WTC11 (cell line): ENCODE measurements at regions not wholly inside any gene's neighbourhood (a gene's known extent, or its start where the extent isn't known, plus 50 kb on each side); places are given as distances from the start of the nearest gene placed in this dataset.

Experiments used
- ATAC-seq: fragments of 200-7000 bp; cut with Tn5 transposase; 2 replicates; pipeline ENCODE4 v1.10.0; 2021; ENCODE audit warnings: mild to moderate bottlenecking, moderate library complexity
- CTCF ChIA-PET: fragments of 300-600 bp; sonication (Branson Sonifier 250); formaldehyde crosslinking; loops from one replicate; lab custom pipeline; 2021; ENCODE audit warnings: antibody characterized with exemption; lab: Charles Lee
- POLR2A ChIA-PET: fragments of 350-600 bp; sonication (Branson Sonifier 250); formaldehyde crosslinking; loops from one replicate; lab custom pipeline; 2021; ENCODE audit warnings: antibody characterized with exemption; lab: Charles Lee
- DNase-seq: peaks from one replicate; pipeline ENCODE4 v3.0.0; 2021; ENCODE audit warnings: low spot score
- H3K27ac Mint-ChIP-seq: 2 replicates; pipeline ENCODE4 v1.8.0; 2021; ENCODE audit warnings: mixed read lengths
- H3K27me3 Mint-ChIP-seq: 2 replicates; pipeline ENCODE4 v1.8.0; 2021; ENCODE audit warnings: low read depth, mild to moderate bottlenecking, moderate library complexity, mixed read lengths
- H3K36me3 Mint-ChIP-seq: 2 replicates; pipeline ENCODE4 v1.8.0; 2021; ENCODE audit warnings: mixed read lengths
- H3K4me1 Mint-ChIP-seq: 2 replicates; pipeline ENCODE4 v1.8.0; 2022; ENCODE audit warnings: mixed read lengths
- H3K4me3 Mint-ChIP-seq: 2 replicates; pipeline ENCODE4 v1.8.0; 2021; ENCODE audit warnings: mild to moderate bottlenecking, moderate library complexity, mixed read lengths
- H3K9me3 Mint-ChIP-seq: 2 replicates; pipeline ENCODE4 v1.8.0; 2021; ENCODE audit warnings: mixed read lengths
- FOXP1 ChIP-seq: sonication (generic); formaldehyde crosslinking; IDR thresholded peaks from 2 replicates; pipeline ENCODE4 v1.8.0; 2022; ENCODE audit warnings: missing genetic modification reagents, mild to moderate bottlenecking, moderate library complexity, borderline replicate concordance
- JAZF1 ChIP-seq: fragments of 250-450 bp; sonication (Bioruptor Pico); IDR thresholded peaks from 2 replicates; pipeline ENCODE4 v1.9.0; 2021; ENCODE audit warnings: moderate library complexity, mild to moderate bottlenecking, inconsistent platforms
- MAX ChIP-seq: sonication (generic); formaldehyde crosslinking; IDR thresholded peaks from 2 replicates; pipeline ENCODE4 v1.8.0; 2022; ENCODE audit warnings: mild to moderate bottlenecking, missing genetic modification reagents
- MLX ChIP-seq: sonication (generic); formaldehyde crosslinking; IDR thresholded peaks from 2 replicates; pipeline ENCODE4 v1.8.1; 2023; ENCODE audit warnings: mild to moderate bottlenecking, missing genetic modification reagents, moderate library complexity
- MYBL2 ChIP-seq: sonication (generic); formaldehyde crosslinking; IDR thresholded peaks from 2 replicates; pipeline ENCODE4 v1.8.1; 2023; ENCODE audit warnings: mild to moderate bottlenecking, moderate library complexity, missing genetic modification reagents
- NR3C1 ChIP-seq: sonication (generic); formaldehyde crosslinking; conservative IDR thresholded peaks from 2 replicates; pipeline ENCODE4 v1.8.1; 2023; ENCODE audit warnings: low read depth, mild to moderate bottlenecking, missing genetic modification reagents
- SMAD4 ChIP-seq: sonication (generic); formaldehyde crosslinking; IDR thresholded peaks from 2 replicates; pipeline ENCODE4 v1.8.0; 2022; ENCODE audit warnings: mild to moderate bottlenecking, missing genetic modification reagents
- ZNF232 ChIP-seq: sonication (generic); formaldehyde crosslinking; IDR thresholded peaks from 2 replicates; pipeline ENCODE4 v1.8.0; 2022; ENCODE audit warnings: mild to moderate bottlenecking, missing genetic modification reagents
- ZNF396 ChIP-seq: fragments of 250-450 bp; sonication (Bioruptor Pico); IDR thresholded peaks from 2 replicates; pipeline ENCODE4 v1.8.0; 2021; ENCODE audit warnings: mild to moderate bottlenecking, moderate library complexity, borderline replicate concordance
- ZNF425 ChIP-seq: fragments of 250-450 bp; sonication (Bioruptor Pico); conservative IDR thresholded peaks from 2 replicates; pipeline ENCODE4 v1.9.0; 2021; ENCODE audit warnings: mild to moderate bottlenecking
- ZNF512 ChIP-seq: sonication (generic); formaldehyde crosslinking; IDR thresholded peaks from 2 replicates; pipeline ENCODE4 v1.8.1; 2022; ENCODE audit warnings: missing genetic modification reagents, borderline replicate concordance
- ZNF671 ChIP-seq: fragments of 250-450 bp; sonication (Bioruptor Pico); IDR thresholded peaks from 2 replicates; pipeline ENCODE4 v1.8.0; 2021; ENCODE audit warnings: mild to moderate bottlenecking
- TF ChIP-seq, protein P1 (sequence below): sonication (generic); formaldehyde crosslinking; conservative IDR thresholded peaks from 2 replicates; pipeline ENCODE4 v1.8.1; 2023; ENCODE audit warnings: mild to moderate bottlenecking, low read depth, missing genetic modification reagents, moderate library complexity
- TF ChIP-seq, protein P2 (sequence below): fragments of 250-450 bp; sonication (Bioruptor Pico); IDR thresholded peaks from 2 replicates; pipeline ENCODE4 v1.8.0; 2021; ENCODE audit warnings: mild to moderate bottlenecking
- TF ChIP-seq, protein P3 (sequence below): sonication (generic); formaldehyde crosslinking; conservative IDR thresholded peaks from 2 replicates; pipeline ENCODE4 v1.8.1; 2022; ENCODE audit warnings: mild to moderate bottlenecking, missing genetic modification reagents
- TF ChIP-seq, protein P4 (sequence below): sonication (generic); formaldehyde crosslinking; IDR thresholded peaks from 2 replicates; pipeline ENCODE4 v1.8.1; 2022; ENCODE audit warnings: mild to moderate bottlenecking, missing genetic modification reagents, moderate library complexity, borderline replicate concordance
- TF ChIP-seq, protein P5 (sequence below): sonication (generic); formaldehyde crosslinking; IDR thresholded peaks from 2 replicates; pipeline ENCODE4 v1.8.0; 2022; ENCODE audit warnings: mild to moderate bottlenecking, missing genetic modification reagents

GRCh38 chr1:101364370-101365120 lies 127.7 kb downstream of the S1PR1 start:
- POLR2A ChIA-PET = interaction anchor here (0.6 kb wide), 1 partner anchor 220 kb away, joined by 3 read pairs; no protein-coding TSS in a partner anchor
- Mint-ChIP-seq H3K27me3 (no peaks in the 10 kb centered on the region), H3K9me3 (peaks cover 15% of the 10 kb centered on the region)
- TF ChIP-seq, protein P1, sequence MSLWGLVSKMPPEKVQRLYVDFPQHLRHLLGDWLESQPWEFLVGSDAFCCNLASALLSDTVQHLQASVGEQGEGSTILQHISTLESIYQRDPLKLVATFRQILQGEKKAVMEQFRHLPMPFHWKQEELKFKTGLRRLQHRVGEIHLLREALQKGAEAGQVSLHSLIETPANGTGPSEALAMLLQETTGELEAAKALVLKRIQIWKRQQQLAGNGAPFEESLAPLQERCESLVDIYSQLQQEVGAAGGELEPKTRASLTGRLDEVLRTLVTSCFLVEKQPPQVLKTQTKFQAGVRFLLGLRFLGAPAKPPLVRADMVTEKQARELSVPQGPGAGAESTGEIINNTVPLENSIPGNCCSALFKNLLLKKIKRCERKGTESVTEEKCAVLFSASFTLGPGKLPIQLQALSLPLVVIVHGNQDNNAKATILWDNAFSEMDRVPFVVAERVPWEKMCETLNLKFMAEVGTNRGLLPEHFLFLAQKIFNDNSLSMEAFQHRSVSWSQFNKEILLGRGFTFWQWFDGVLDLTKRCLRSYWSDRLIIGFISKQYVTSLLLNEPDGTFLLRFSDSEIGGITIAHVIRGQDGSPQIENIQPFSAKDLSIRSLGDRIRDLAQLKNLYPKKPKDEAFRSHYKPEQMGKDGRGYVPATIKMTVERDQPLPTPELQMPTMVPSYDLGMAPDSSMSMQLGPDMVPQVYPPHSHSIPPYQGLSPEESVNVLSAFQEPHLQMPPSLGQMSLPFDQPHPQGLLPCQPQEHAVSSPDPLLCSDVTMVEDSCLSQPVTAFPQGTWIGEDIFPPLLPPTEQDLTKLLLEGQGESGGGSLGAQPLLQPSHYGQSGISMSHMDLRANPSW = no peak
- TF ChIP-seq NR3C1 (CRISPR knock-in tag) (no peak), JAZF1 (no peak), MAX (CRISPR knock-in tag) (no peak), ZNF512 (CRISPR knock-in tag) (no peak), MYBL2 (no peak), FOXP1 (CRISPR knock-in tag) (no peak), ZNF671 (CRISPR knock-in tag) (no peak), SMAD4 (no peak), MLX (no peak), ZNF425 (CRISPR knock-in tag) (no peak), ZNF232 (CRISPR knock-in tag) (no peak), ZNF396 (CRISPR knock-in tag) (no peak)
- TF ChIP-seq, protein P2, sequence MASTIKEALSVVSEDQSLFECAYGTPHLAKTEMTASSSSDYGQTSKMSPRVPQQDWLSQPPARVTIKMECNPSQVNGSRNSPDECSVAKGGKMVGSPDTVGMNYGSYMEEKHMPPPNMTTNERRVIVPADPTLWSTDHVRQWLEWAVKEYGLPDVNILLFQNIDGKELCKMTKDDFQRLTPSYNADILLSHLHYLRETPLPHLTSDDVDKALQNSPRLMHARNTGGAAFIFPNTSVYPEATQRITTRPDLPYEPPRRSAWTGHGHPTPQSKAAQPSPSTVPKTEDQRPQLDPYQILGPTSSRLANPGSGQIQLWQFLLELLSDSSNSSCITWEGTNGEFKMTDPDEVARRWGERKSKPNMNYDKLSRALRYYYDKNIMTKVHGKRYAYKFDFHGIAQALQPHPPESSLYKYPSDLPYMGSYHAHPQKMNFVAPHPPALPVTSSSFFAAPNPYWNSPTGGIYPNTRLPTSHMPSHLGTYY (CRISPR knock-in tag) = no peak
- TF ChIP-seq, protein P3, sequence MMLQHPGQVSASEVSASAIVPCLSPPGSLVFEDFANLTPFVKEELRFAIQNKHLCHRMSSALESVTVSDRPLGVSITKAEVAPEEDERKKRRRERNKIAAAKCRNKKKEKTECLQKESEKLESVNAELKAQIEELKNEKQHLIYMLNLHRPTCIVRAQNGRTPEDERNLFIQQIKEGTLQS (CRISPR knock-in tag) = no peak
- TF ChIP-seq, protein P4, sequence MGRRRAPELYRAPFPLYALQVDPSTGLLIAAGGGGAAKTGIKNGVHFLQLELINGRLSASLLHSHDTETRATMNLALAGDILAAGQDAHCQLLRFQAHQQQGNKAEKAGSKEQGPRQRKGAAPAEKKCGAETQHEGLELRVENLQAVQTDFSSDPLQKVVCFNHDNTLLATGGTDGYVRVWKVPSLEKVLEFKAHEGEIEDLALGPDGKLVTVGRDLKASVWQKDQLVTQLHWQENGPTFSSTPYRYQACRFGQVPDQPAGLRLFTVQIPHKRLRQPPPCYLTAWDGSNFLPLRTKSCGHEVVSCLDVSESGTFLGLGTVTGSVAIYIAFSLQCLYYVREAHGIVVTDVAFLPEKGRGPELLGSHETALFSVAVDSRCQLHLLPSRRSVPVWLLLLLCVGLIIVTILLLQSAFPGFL (CRISPR knock-in tag) = no peak
- TF ChIP-seq, protein P5, sequence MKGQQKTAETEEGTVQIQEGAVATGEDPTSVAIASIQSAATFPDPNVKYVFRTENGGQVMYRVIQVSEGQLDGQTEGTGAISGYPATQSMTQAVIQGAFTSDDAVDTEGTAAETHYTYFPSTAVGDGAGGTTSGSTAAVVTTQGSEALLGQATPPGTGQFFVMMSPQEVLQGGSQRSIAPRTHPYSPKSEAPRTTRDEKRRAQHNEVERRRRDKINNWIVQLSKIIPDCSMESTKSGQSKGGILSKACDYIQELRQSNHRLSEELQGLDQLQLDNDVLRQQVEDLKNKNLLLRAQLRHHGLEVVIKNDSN (CRISPR knock-in tag) = no peak
- TF ChIP-seq, all 79 proteins: peak for 0
- H3K4me1 Mint-ChIP-seq = peaks cover 12% of the 10 kb centered on the region
- CTCF ChIA-PET = interaction anchor here (0.8 to 1.9 kb wide), 3 partner anchors 24 to 126 kb away, joined by 3 to 4 read pairs (median 4); no protein-coding TSS in a partner anchor
- H3K36me3 Mint-ChIP-seq = no peaks in the 10 kb centered on the region
- H3K4me3 Mint-ChIP-seq = no peak overlapping the region
- no peak for ATAC-seq
- H3K27ac Mint-ChIP-seq = no peak overlapping the region
- no peak for DNase-seq
